GM19239 (cell line): ENCODE measurements at regions not wholly inside any gene's neighbourhood (a gene's known extent, or its start where the extent isn't known, plus 50 kb on each side); places are given as distances from the start of the nearest gene placed in this dataset.
A peak's percentile ranks its signal among the peaks of the same experiment; 100 is the strongest.

Source experiments
- DNase-seq: peaks from one replicate; pipeline ENCODE4 v3.0.0; 2011; ENCODE audit warnings: low spot score; ENCODE audit not compliant: insufficient read length
- FAIRE-seq: peaks from 2 replicates; lab custom pipeline; 2011; peaks lifted over from hg19 to GRCh38; lab: Jason Lieb, UNC

- DNase-seq (no peak), FAIRE-seq (no peak)
These were observed 260.6 kb upstream of the RPL38 start for GRCh38 chr17:73942703-73943415.

- DNase-seq (no peak), FAIRE-seq (no peak)
These were observed 259.9 kb upstream of the RPL38 start for GRCh38 chr17:73943416-73944110.

DNA sequence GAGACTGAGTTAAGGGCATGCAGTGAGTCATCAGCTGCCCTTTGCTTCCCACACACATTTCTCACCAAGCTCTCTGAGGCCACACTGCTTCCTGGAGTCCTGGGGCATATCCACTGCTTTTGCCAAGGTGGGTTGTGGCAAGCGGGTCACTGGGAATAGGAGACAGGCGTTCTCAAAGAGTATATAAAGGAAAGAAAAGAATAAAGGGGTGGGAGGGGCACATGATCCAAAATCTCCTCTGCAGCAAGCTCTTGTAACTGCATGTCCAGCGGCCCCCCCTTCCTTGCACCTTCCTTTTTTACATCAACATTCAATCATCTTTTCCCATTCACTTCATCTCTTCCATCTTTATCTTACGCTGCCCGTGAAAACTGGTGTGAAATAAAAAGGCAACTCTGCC lies 259.1 kb upstream of the RPL38 start:
- no peak for FAIRE-seq

DNA sequence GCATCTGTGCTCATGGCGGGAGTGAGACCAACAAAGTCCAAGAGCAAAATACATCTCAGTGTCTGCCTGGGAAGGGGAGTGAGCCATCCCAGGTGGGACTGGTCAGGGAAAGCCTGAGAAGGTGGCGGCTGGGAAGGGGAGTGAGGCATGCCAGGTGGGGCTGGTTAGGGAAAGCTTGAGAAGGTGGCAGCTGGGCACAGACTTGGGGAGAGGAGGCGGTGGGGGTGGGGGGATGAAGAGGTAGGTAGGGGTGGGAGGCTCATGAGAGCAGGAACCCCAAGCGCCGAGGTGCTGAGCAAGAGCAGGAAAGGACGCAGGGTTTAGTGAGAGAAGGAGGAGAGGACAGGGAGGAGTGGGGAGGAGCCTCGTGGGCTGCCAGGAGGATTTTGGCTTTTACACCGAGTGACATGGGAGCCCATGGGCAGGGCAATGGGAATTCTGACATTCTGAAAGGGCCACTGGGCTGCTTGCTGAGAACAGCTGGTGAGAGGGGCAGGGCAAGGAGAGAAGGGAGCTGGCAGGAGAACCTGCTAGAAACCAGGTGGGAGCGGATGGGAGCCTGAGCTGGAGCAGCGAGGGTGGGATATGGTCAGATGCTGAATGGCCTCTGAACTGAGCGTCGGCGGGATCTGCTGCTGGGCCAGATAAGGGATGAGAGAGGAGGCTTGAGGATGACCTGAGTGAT lies 256.1 kb upstream of the RPL38 start:
- no peak for FAIRE-seq

More for the DNA sequence above, 259.1 kb upstream of the RPL38 start:
- no peak for DNase-seq

DNA sequence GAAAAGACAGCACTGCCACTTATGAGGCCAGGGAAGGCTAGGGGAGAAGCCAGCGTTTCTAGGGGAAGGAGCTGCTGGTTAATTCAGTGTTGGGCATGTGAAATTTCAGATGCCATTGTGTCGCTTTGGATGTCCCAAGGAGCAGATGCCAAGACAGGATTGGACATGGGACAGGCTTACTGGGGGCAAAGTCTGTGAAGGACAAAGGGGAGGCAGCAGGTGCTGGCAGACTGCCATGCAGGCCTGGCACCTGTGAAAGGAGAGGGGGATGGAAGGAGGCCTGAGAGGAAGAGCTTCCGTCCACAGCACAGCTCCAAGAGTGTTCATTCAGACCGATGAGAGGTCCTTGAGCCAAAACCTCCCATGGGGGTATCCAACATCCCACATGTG lies 255.5 kb upstream of the RPL38 start:
- FAIRE-seq = no peak
- no peak for DNase-seq

More for the DNA sequence above, 256.1 kb upstream of the RPL38 start:
- DNase-seq = no peak

GRCh38 chr17:73949903-73950592 lies 253.4 kb upstream of the RPL38 start:
- no peak for DNase-seq
- no peak for FAIRE-seq

- no peak for FAIRE-seq
- DNase-seq = no peak
These were observed 252.9 kb upstream of the RPL38 start for GRCh38 chr17:73950593-73950914.

GRCh38 chr17:73952082-73952479 lies 251.4 kb upstream of the RPL38 start:
- DNase-seq = no peak

GRCh38 chr17:73952480-73953205 lies 250.8 kb upstream of the RPL38 start:
- DNase-seq (peak; percentile 32), FAIRE-seq (no peak)

More at GRCh38 chr17:73952082-73952479, 251.4 kb upstream of the RPL38 start:
- no peak for FAIRE-seq

DNA sequence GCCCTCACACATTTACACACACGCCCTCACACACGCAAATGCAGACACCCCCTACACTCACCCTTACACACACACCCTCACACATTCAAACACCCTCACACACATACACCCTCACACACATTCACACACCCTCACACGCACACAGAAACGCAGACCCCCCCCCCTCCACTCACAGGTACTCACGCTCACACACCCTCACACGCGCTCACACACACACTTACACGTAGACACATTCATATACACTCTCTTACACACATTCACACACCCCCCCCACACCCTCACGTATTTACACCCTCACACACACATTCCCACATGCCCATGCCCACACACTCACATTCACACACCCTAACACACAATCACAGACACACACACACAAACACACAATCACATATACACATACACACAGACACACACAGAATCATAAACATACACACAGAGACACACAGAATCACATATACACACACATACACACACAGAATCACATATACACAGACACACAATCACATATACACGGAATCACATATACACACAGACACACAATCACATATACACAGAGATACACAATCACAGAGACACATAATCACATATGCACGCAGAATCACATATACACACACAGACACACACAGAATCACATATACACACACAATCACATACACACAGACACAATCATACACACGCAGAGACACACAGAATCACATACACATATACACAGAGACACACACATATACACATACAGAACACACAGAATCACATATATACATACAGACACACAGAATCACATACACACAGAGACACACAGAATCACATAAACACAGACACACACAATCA lies 250.1 kb upstream of the RPL38 start:
- DNase-seq = no peak
- no peak for FAIRE-seq

GRCh38 chr17:73954951-73955350 lies 248.5 kb upstream of the RPL38 start:
- FAIRE-seq (no peak), DNase-seq (no peak)

GRCh38 chr17:73955616-73956015 lies 247.9 kb upstream of the RPL38 start:
- no peak for DNase-seq
- FAIRE-seq = no peak

- DNase-seq = no peak
- FAIRE-seq = no peak
These were observed 247.3 kb upstream of the RPL38 start for GRCh38 chr17:73956169-73956568.

GRCh38 chr17:73956595-73957465 lies 246.6 kb upstream of the RPL38 start:
- FAIRE-seq (peak; percentile 47), DNase-seq (peak; percentile 48)

GRCh38 chr17:73957564-73957963 lies 245.9 kb upstream of the RPL38 start:
- FAIRE-seq (no peak), DNase-seq (no peak)

DNA sequence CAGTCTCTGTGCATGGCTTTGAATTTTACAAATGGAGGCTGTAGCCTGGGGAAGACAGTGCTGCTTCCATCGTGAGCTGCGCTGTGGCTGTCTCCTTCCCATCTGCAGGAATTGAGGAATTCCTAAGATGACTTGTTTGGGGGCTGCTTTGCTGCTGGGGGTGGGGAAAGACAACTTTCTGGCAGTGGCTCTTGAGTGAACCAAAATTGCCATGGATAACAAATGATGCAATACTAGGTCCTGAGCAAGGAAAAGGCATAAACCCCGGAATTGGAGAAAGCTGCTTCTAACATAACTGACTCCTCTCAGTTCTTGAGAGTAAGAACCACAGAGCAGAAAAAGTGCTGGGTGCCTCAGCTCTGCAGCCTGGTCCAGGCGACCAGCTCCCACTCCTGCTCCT lies 245.0 kb upstream of the RPL38 start:
- DNase-seq = no peak
- no peak for FAIRE-seq

DNA sequence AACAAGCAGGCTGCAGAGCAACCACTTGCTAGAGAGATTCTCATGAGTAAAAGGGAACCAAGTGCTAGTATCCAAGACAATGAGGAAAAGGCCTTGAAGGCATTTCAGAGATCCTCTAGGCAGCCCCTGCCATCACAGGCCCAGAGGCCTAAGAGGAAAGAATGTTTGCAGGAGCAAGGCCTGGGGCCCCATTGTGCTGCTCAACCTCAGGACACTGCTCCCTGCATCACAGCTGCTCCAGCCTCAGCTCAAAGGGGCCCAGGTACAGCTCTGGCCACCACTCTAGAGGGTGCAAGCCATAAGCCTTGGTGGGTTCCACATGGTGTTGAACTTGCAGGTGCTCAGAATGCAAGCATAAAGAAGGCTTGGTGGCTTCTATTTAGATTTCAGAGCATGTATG lies 243.0 kb upstream of the RPL38 start:
- DNase-seq = no peak
- no peak for FAIRE-seq

- DNase-seq (no peak), FAIRE-seq (no peak)
These were observed 241.2 kb upstream of the RPL38 start for GRCh38 chr17:73962308-73962707.
